ENCODE measurements at regions not wholly inside any gene's neighbourhood (a gene's known extent, or its start where the extent isn't known, plus 50 kb on each side); places are given as distances from the start of the nearest gene placed in this dataset.

- WGBS, result 88% methylated on average over 5 of the region's 5 CpGs
- no peaks in the 10 kb centered on the region for H3K9me3 ChIP-seq
- H3K4me3 ChIP-seq, result no peak overlapping the region
- H3K27ac ChIP-seq, result no peak overlapping the region
- H3K4me1 ChIP-seq (replicated peaks), result no peaks in the 10 kb centered on the region
- H3K27me3 ChIP-seq (replicated peaks; ENCODE audit: insufficient read depth), result no peaks in the 10 kb centered on the region
- H3K36me3 ChIP-seq, result no peaks in the 10 kb centered on the region
- no peak for DNase-seq (ENCODE audit: low spot score)
- intact Hi-C loops (cut with DNase I), result no loop called here
- TF ChIP-seq POLR2A (IDR thresholded peaks at IDR 0.05), result no peak
- no peak for TF ChIP-seq CTCF (IDR thresholded peaks at IDR 0.05)
- TF ChIP-seq POLR2AphosphoS5 (IDR thresholded peaks at IDR 0.05), result no peak
Observed at GRCh38 chrX:19179389-19179788, 57.1 kb upstream of the ADGRG2 start.

- no peak for DNase-seq (ENCODE audit: low spot score)
- WGBS, result 84% methylated on average over 6 of the region's 6 CpGs
- TF ChIP-seq POLR2A (IDR thresholded peaks at IDR 0.05), result no peak
- no peak for TF ChIP-seq POLR2AphosphoS5 (IDR thresholded peaks at IDR 0.05)
- TF ChIP-seq CTCF (IDR thresholded peaks at IDR 0.05), result no peak
- Histone ChIP-seq H3K27me3 (replicated peaks; ENCODE audit: insufficient read depth) (no peaks in the 10 kb centered on the region), H3K9me3 (no peaks in the 10 kb centered on the region), H3K4me3 (no peak overlapping the region), H3K36me3 (no peaks in the 10 kb centered on the region), H3K4me1 (replicated peaks) (no peaks in the 10 kb centered on the region), H3K27ac (no peak overlapping the region)
- intact Hi-C loops (cut with DNase I), result no loop called here
Observed at GRCh38 chrX:19181345-19181744, 59.1 kb upstream of the ADGRG2 start.

GRCh38 chrX:19182785-19183184 is 60.5 kb upstream of the ADGRG2 start:
- H3K4me1 ChIP-seq (replicated peaks), result no peaks in the 10 kb centered on the region
- H3K4me3 ChIP-seq, result no peak overlapping the region
- TF ChIP-seq POLR2A (IDR thresholded peaks at IDR 0.05), result no peak
- TF ChIP-seq POLR2AphosphoS5 (IDR thresholded peaks at IDR 0.05), result no peak
- no peak for TF ChIP-seq CTCF (IDR thresholded peaks at IDR 0.05)
- WGBS, result 95% methylated on average over 5 of the region's 5 CpGs
- no peaks in the 10 kb centered on the region for H3K36me3 ChIP-seq
- DNase-seq (ENCODE audit: low spot score), result no peak
- H3K27ac ChIP-seq, result no peak overlapping the region
- H3K27me3 ChIP-seq (replicated peaks; ENCODE audit: insufficient read depth), result no peaks in the 10 kb centered on the region
- intact Hi-C loops (cut with DNase I), result no loop called here
- no peaks in the 10 kb centered on the region for H3K9me3 ChIP-seq

GRCh38 chrX:19183761-19184477 is 61.7 kb upstream of the ADGRG2 start:
- Histone ChIP-seq H3K36me3 (no peaks in the 10 kb centered on the region), H3K4me3 (no peak overlapping the region), H3K27me3 (replicated peaks; ENCODE audit: insufficient read depth) (no peaks in the 10 kb centered on the region), H3K9me3 (no peaks in the 10 kb centered on the region), H3K4me1 (replicated peaks) (no peaks in the 10 kb centered on the region), H3K27ac (no peak overlapping the region)
- intact Hi-C loops (cut with DNase I), result no loop called here
- TF ChIP-seq POLR2A (IDR thresholded peaks at IDR 0.05) (no peak), POLR2AphosphoS5 (IDR thresholded peaks at IDR 0.05) (no peak), CTCF (IDR thresholded peaks at IDR 0.05) (no peak)
- DNase-seq (ENCODE audit: low spot score), result no peak
- WGBS, result 33% methylated on average over 11 of the region's 11 CpGs

GRCh38 chrX:19188566-19188965 is 66.3 kb upstream of the ADGRG2 start:
- H3K27me3 ChIP-seq (replicated peaks; ENCODE audit: insufficient read depth), result no peaks in the 10 kb centered on the region
- TF ChIP-seq POLR2A (IDR thresholded peaks at IDR 0.05) (no peak), POLR2AphosphoS5 (IDR thresholded peaks at IDR 0.05) (no peak), CTCF (IDR thresholded peaks at IDR 0.05) (no peak)
- no peak for DNase-seq (ENCODE audit: low spot score)
- no peaks in the 10 kb centered on the region for H3K4me1 ChIP-seq (replicated peaks)
- H3K9me3 ChIP-seq, result no peaks in the 10 kb centered on the region
- intact Hi-C loops (cut with DNase I), result no loop called here
- no peak overlapping the region for H3K4me3 ChIP-seq
- WGBS, result 49% methylated on average over 3 of the region's 3 CpGs
- no peak overlapping the region for H3K27ac ChIP-seq
- no peaks in the 10 kb centered on the region for H3K36me3 ChIP-seq

Data from prostate gland (tissue), 2 donors.